H9 (cell line): ENCODE measurements at regions not wholly inside any gene's neighbourhood (a gene's known extent, or its start where the extent isn't known, plus 50 kb on each side); places are given as distances from the start of the nearest gene placed in this dataset.
"Not testable (repeated sequence)": the region's sequence is repeated elsewhere in the genome, so short reads cannot be mapped to it uniquely, and the experiment has no call there.

Source experiments
- DNase-seq: peaks from one replicate; pipeline ENCODE4 v3.0.0-alpha.2; 2017
- H2AFZ ChIP-seq: one replicate; pipeline ENCODE4 v1.6.1; 2013; ENCODE audit warnings: mild to moderate bottlenecking, low read length, control low read depth, moderate library complexity
- H2AK5ac ChIP-seq: 2 replicates; pipeline ENCODE4 v1.6.1; 2013; ENCODE audit warnings: low read length, control low read depth, mixed read lengths; ENCODE audit not compliant: insufficient read length
- H2BK120ac ChIP-seq: one replicate; pipeline ENCODE4 v1.6.1; 2013; ENCODE audit warnings: low read depth, mild to moderate bottlenecking, low read length, control low read depth, inconsistent platforms; ENCODE audit not compliant: poor library complexity, severe bottlenecking
- H2BK12ac ChIP-seq: 2 replicates; pipeline ENCODE4 v1.6.1; 2013; ENCODE audit warnings: low read length, control low read depth, mixed read lengths, low read depth; ENCODE audit not compliant: insufficient read length
- H2BK15ac ChIP-seq: 2 replicates; pipeline ENCODE4 v1.6.1; 2013; ENCODE audit warnings: low read depth, low read length, control low read depth
- H2BK20ac ChIP-seq: one replicate; pipeline ENCODE4 v1.6.1; 2013; ENCODE audit warnings: low read depth, mild to moderate bottlenecking, low read length, control low read depth, inconsistent platforms; ENCODE audit not compliant: poor library complexity, severe bottlenecking
- H2BK5ac ChIP-seq: 2 replicates; pipeline ENCODE4 v1.6.1; 2013; ENCODE audit warnings: low read length, control low read depth, mixed read lengths; ENCODE audit not compliant: insufficient read length
- H3K14ac ChIP-seq: 2 replicates; pipeline ENCODE4 v1.6.1; 2013; ENCODE audit warnings: low read length, control low read depth; ENCODE audit not compliant: insufficient read depth
- H3K18ac ChIP-seq: 2 replicates; pipeline ENCODE4 v1.6.1; 2013; ENCODE audit warnings: low read depth, mild to moderate bottlenecking, mixed read lengths, low read length, control low read depth; ENCODE audit not compliant: insufficient read length
- H3K23ac ChIP-seq: 2 replicates; pipeline ENCODE4 v1.6.1; 2013; ENCODE audit warnings: low read length, control low read depth, mixed read lengths, low read depth; ENCODE audit not compliant: insufficient read length
- H3K23me2 ChIP-seq: 2 replicates; pipeline ENCODE4 v1.6.1; 2013; ENCODE audit warnings: low read depth, mild to moderate bottlenecking, mixed read lengths, low read length, control low read depth; ENCODE audit not compliant: insufficient read length, poor library complexity, severe bottlenecking
- H3K27ac ChIP-seq: 2 replicates; pipeline ENCODE4 v1.5.1; 2013; ENCODE audit warnings: low read length, control low read depth, mixed read lengths, low read depth; ENCODE audit not compliant: insufficient read length
- H3K27me3 ChIP-seq: 2 replicates; pipeline ENCODE4 v1.6.1; 2013; ENCODE audit warnings: low read length, control low read depth, inconsistent platforms; ENCODE audit not compliant: insufficient read depth
- H3K4ac ChIP-seq: 2 replicates; pipeline ENCODE4 v1.6.1; 2013; ENCODE audit warnings: low read depth, mild to moderate bottlenecking, control low read depth, inconsistent platforms, low read length, moderate library complexity
- H3K4me1 ChIP-seq: 2 replicates; pipeline ENCODE4 v1.6.1; 2013; ENCODE audit warnings: low read length, control low read depth, inconsistent platforms; ENCODE audit not compliant: insufficient read depth
- H3K4me2 ChIP-seq: 2 replicates; pipeline ENCODE4 v1.6.1; 2013; ENCODE audit warnings: low read length, control low read depth, mixed read lengths; ENCODE audit not compliant: insufficient read length, insufficient read depth
- H3K56ac ChIP-seq: 2 replicates; pipeline ENCODE4 v1.6.1; 2013; ENCODE audit warnings: low read depth, mild to moderate bottlenecking, mixed read lengths, low read length, control low read depth; ENCODE audit not compliant: insufficient read length
- H3K79me1 ChIP-seq: 2 replicates; pipeline ENCODE4 v1.6.1; 2013; ENCODE audit warnings: low read depth, mild to moderate bottlenecking, moderate library complexity, low read length, control low read depth, inconsistent platforms; ENCODE audit not compliant: insufficient read depth, poor library complexity, severe bottlenecking
- H3K79me2 ChIP-seq: 2 replicates; pipeline ENCODE4 v1.6.1; 2013; ENCODE audit warnings: low read length, control low read depth, inconsistent platforms; ENCODE audit not compliant: insufficient read depth
- H3K9ac ChIP-seq: 2 replicates; pipeline ENCODE4 v1.6.1; 2013; ENCODE audit warnings: low read length, control low read depth, mixed read lengths; ENCODE audit not compliant: insufficient read length; ENCODE audit errors: extremely low read depth
- H3K9me3 ChIP-seq: one replicate; pipeline ENCODE4 v1.6.1; 2013; ENCODE audit warnings: low read depth, low read length, inconsistent platforms; ENCODE audit not compliant: control insufficient read depth
- H3T11ph ChIP-seq: one replicate; pipeline ENCODE4 v1.6.1; 2013; ENCODE audit warnings: mild to moderate bottlenecking, low read length, control low read depth, inconsistent platforms
- H4K20me1 ChIP-seq: one replicate; pipeline ENCODE4 v1.6.1; 2013; ENCODE audit not compliant: control insufficient read depth, insufficient read length, insufficient read depth
- H4K5ac ChIP-seq: 2 replicates; pipeline ENCODE4 v1.6.1; 2013; ENCODE audit warnings: low read depth, mild to moderate bottlenecking, mixed read lengths, low read length, control low read depth; ENCODE audit not compliant: insufficient read length
- H4K8ac ChIP-seq: replicated peaks from 2 replicates; pipeline ENCODE4 v1.6.1; 2013; ENCODE audit warnings: low read length, control low read depth, mixed read lengths, low read depth; ENCODE audit not compliant: insufficient read length
- H4K91ac ChIP-seq: 2 replicates; pipeline ENCODE4 v1.6.1; 2013; ENCODE audit warnings: low read depth, mild to moderate bottlenecking, moderate library complexity, mixed read lengths, low read length, control low read depth; ENCODE audit not compliant: insufficient read length
- H3K27ac Mint-ChIP-seq, 3 experiments: 2 replicates in 2 of 3; 3 replicates in 1 of 3; pipeline ENCODE4 v1.8.0; 2020 to 2021; ENCODE audit warnings: mixed read lengths in 3 of 3, mild to moderate bottlenecking in 1 of 3, moderate library complexity in 1 of 3
- H3K27me3 Mint-ChIP-seq: 2 replicates; pipeline ENCODE4 v1.8.0; 2021; ENCODE audit warnings: low read depth, mild to moderate bottlenecking, moderate library complexity, mixed read lengths
- H3K36me3 Mint-ChIP-seq, 3 experiments: 2 replicates in 2 of 3; 3 replicates in 1 of 3; pipeline ENCODE4 v1.8.0; 2020 to 2021; ENCODE audit warnings: low read depth in 3 of 3, mixed read lengths in 3 of 3; ENCODE audit not compliant: insufficient read depth in 1 of 3
- H3K4me1 Mint-ChIP-seq, 2 experiments: 2 replicates each; pipeline ENCODE4 v1.8.0; 2020; ENCODE audit warnings: mixed read lengths in 2 of 2
- H3K4me3 Mint-ChIP-seq, 2 experiments: 2 replicates in 1 of 2; 3 replicates in 1 of 2; pipeline ENCODE4 v1.8.0; 2020 to 2021; ENCODE audit warnings: mild to moderate bottlenecking in 2 of 2, mixed read lengths in 2 of 2, moderate library complexity in 1 of 2
- H3K9me3 Mint-ChIP-seq, 2 experiments: 2 replicates in 1 of 2; 3 replicates in 1 of 2; pipeline ENCODE4 v1.8.0; 2020; ENCODE audit warnings: mild to moderate bottlenecking in 2 of 2, mixed read lengths in 2 of 2, moderate library complexity in 1 of 2
- CTCF ChIP-seq: fragments of 200-600 bp; sonication (generic); conservative IDR thresholded peaks from 3 replicates; pipeline ENCODE4 v1.8.0; 2021; ENCODE audit warnings: antibody characterized with exemption, mild to moderate bottlenecking
- WGBS: extraction: QIAGEN DNeasy Blood & Tissue Kit; methylation state at CpG from one replicate; pipeline ENCODE4 v1.1.7; 2013; ENCODE audit warnings: missing lambda C conversion rate, low lambda C conversion rate, mixed read lengths; ENCODE audit not compliant: insufficient read length; ENCODE audit errors: extremely low coverage; 5-methylcytosine and 5-hydroxymethylcytosine counted together

DNA sequence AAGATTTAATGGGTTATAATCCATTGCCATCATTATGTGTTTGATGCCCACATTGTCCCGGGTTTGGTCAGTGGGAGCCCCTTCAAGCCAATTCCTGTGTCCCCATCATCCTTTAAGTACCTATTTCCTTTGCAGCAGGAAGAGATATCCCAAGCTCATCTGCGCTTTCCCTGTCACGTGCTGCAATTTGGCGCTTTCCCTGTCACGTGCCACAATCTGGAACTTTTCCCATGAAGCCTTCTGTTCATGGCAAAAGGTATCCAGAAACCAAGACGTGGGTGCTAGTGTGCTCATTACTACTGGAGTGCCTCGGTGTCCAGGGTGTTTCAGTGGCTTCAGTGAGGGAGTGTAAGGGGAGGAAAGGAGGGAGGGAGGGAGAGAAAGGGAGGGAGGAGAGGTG lies 168.5 kb downstream of the NPIPB11 start:
- no peak for DNase-seq
- no peaks in the 10 kb centered on the region for H3K79me1 ChIP-seq
- no peaks in the 10 kb centered on the region for H3K27me3 ChIP-seq
- no peak overlapping the region for H3K27ac ChIP-seq
- H3K79me2 ChIP-seq = no peaks in the 10 kb centered on the region
- no peaks in the 10 kb centered on the region for H3K4me1 ChIP-seq
- H3K36me3 Mint-ChIP-seq = peaks cover 0 to 8% (median 0%) of the 10 kb centered on the region in 3 experiments; a peak in 3 of 7 replicates
- WGBS = no CpG with 5 or more reads among the region's 7 CpGs
- TF ChIP-seq CTCF = no peak
- no peak overlapping the region for H3K56ac ChIP-seq
- H2BK20ac ChIP-seq = no peak overlapping the region
- H3K18ac ChIP-seq = no peak overlapping the region
- no peak overlapping the region for H4K91ac ChIP-seq
- no peaks in the 10 kb centered on the region for H3K9me3 ChIP-seq
- H3K27me3 Mint-ChIP-seq = peaks cover 11% of the 10 kb centered on the region
- H3K4ac ChIP-seq = no peak overlapping the region
- no peak overlapping the region for H3K4me2 ChIP-seq
- no peak overlapping the region for H4K8ac ChIP-seq
- no peak overlapping the region for H4K5ac ChIP-seq
- H3T11ph ChIP-seq = no peak overlapping the region
- H3K23me2 ChIP-seq = no peaks in the 10 kb centered on the region
- H3K9ac ChIP-seq = no peak overlapping the region
- no peak overlapping the region for H2BK120ac ChIP-seq
- H3K4me1 Mint-ChIP-seq = no peaks in the 10 kb centered on the region
- H2BK5ac ChIP-seq = no peak overlapping the region
- no peak overlapping the region for H3K4me3 Mint-ChIP-seq
- H2BK12ac ChIP-seq = no peak overlapping the region
- H2BK15ac ChIP-seq = no peak overlapping the region
- no peak overlapping the region for H2AK5ac ChIP-seq
- no peak overlapping the region for H2AFZ ChIP-seq
- H3K14ac ChIP-seq = no peak overlapping the region
- H3K27ac Mint-ChIP-seq = no peak overlapping the region
- no peak overlapping the region for H3K23ac ChIP-seq
- H4K20me1 ChIP-seq = no peaks in the 10 kb centered on the region
- H3K9me3 Mint-ChIP-seq = peaks cover 11 to 20% of the 10 kb centered on the region in 2 experiments

- not testable (repeated sequence) for H3K23me2 ChIP-seq, H3K79me1 ChIP-seq, H3K27ac ChIP-seq, DNase-seq, H4K91ac ChIP-seq, H4K8ac ChIP-seq, H3K4ac ChIP-seq, H3K4me2 ChIP-seq, H3K9ac ChIP-seq, H2BK5ac ChIP-seq, H2AK5ac ChIP-seq, H3K14ac ChIP-seq, H3K27ac Mint-ChIP-seq, H3K27me3 ChIP-seq, H2BK20ac ChIP-seq, H3K4me1 Mint-ChIP-seq, H4K20me1 ChIP-seq, H3K4me1 ChIP-seq, H3K56ac ChIP-seq, H2BK12ac ChIP-seq, H3K4me3 Mint-ChIP-seq, H3K9me3 ChIP-seq, H3K27me3 Mint-ChIP-seq, H2BK120ac ChIP-seq, H3K79me2 ChIP-seq, H3K18ac ChIP-seq, H2AFZ ChIP-seq, H2BK15ac ChIP-seq, H4K5ac ChIP-seq, H3K23ac ChIP-seq, H3T11ph ChIP-seq, H3K36me3 Mint-ChIP-seq
- WGBS = no CpG with 5 or more reads among the region's 15 CpGs
- peaks cover 11 to 20% of the 10 kb centered on the region in 2 experiments for H3K9me3 Mint-ChIP-seq
These were observed 169.0 kb downstream of the NPIPB11 start for GRCh38 chr16:29237495-29237894.
